Calu3 (cell line): ENCODE measurements at regions not wholly inside any gene's neighbourhood (a gene's known extent, or its start where the extent isn't known, plus 50 kb on each side); places are given as distances from the start of the nearest gene placed in this dataset.

ENCODE experiments used
- BruUV-seq: library from RNA; stranded (reverse); fragments of 400-500 nt; replicated peaks from 2 replicates; lab custom pipeline; 2021; lab: Mats Ljungman, UMichigan
- CTCF ChIA-PET: fragments of 300-600 bp; sonication (Branson Sonifier 250); formaldehyde crosslinking; loops from one replicate; lab custom pipeline; 2022; ENCODE audit warnings: antibody characterized with exemption; lab: Charles Lee
- DNase-seq: peaks from one replicate; pipeline ENCODE4 v3.0.0; 2022
- H3K27ac Mint-ChIP-seq: one replicate; pipeline ENCODE4 v1.8.0; 2022; ENCODE audit warnings: mixed read lengths; ENCODE audit not compliant: unreplicated experiment
- H3K27me3 Mint-ChIP-seq: one replicate; pipeline ENCODE4 v1.8.0; 2022; ENCODE audit warnings: mixed read lengths; ENCODE audit not compliant: unreplicated experiment
- H3K36me3 Mint-ChIP-seq: one replicate; pipeline ENCODE4 v1.8.0; 2022; ENCODE audit warnings: mild to moderate bottlenecking, moderate library complexity, mixed read lengths; ENCODE audit not compliant: insufficient read depth, unreplicated experiment
- H3K4me1 Mint-ChIP-seq: one replicate; pipeline ENCODE4 v1.8.0; 2022; ENCODE audit warnings: mild to moderate bottlenecking, low read depth, mixed read lengths; ENCODE audit not compliant: unreplicated experiment
- H3K4me3 Mint-ChIP-seq: one replicate; pipeline ENCODE4 v1.8.0; 2022; ENCODE audit warnings: mild to moderate bottlenecking, low read depth, moderate library complexity, mixed read lengths; ENCODE audit not compliant: unreplicated experiment
- H3K9me3 Mint-ChIP-seq: one replicate; pipeline ENCODE4 v1.8.0; 2022; ENCODE audit warnings: low read depth, mixed read lengths; ENCODE audit not compliant: unreplicated experiment
- intact Hi-C: fragments of 100-400 bp; cut with micrococcal nuclease; formaldehyde crosslinking; loops from one replicate; pipeline ENCODE4 v1.10.0; 2022; ENCODE audit not compliant: unreplicated experiment
- TF ChIP-seq, protein P1 (sequence below): fragments of 200-600 bp; IDR thresholded peaks from one replicate; pipeline ENCODE4 v1.8.0; 2022; ENCODE audit warnings: antibody characterized with exemption; ENCODE audit not compliant: unreplicated experiment

DNA sequence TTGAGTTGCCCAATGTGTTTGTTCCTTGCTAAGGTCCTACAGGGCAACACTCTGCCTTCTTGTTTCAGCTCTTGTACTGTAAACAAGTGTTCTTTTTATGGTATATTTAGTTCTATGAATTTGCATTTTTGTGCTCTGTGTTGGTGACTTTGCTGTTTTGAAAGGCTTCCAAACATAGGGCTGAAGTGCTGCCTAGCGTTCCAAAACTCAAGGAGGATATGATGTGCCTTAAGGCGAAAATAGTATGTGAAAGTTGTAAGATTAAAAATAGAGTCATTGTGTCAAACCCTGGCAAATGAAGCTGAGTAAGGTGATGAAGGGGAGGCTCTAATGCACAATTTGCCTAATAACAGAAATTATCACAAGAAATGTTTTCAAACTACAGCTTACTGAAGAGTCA lies 372.7 kb upstream of the TOM1L1 start:
- no TSS peak for BruUV-seq
- DNase-seq: no peak
- TF ChIP-seq, protein P1, sequence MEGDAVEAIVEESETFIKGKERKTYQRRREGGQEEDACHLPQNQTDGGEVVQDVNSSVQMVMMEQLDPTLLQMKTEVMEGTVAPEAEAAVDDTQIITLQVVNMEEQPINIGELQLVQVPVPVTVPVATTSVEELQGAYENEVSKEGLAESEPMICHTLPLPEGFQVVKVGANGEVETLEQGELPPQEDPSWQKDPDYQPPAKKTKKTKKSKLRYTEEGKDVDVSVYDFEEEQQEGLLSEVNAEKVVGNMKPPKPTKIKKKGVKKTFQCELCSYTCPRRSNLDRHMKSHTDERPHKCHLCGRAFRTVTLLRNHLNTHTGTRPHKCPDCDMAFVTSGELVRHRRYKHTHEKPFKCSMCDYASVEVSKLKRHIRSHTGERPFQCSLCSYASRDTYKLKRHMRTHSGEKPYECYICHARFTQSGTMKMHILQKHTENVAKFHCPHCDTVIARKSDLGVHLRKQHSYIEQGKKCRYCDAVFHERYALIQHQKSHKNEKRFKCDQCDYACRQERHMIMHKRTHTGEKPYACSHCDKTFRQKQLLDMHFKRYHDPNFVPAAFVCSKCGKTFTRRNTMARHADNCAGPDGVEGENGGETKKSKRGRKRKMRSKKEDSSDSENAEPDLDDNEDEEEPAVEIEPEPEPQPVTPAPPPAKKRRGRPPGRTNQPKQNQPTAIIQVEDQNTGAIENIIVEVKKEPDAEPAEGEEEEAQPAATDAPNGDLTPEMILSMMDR: no peak
- peaks cover 3% of the 10 kb centered on the region for H3K9me3 Mint-ChIP-seq
- CTCF ChIA-PET: no interaction called here
- intact Hi-C loops: no loop called here
- H3K4me1 Mint-ChIP-seq: no peaks in the 10 kb centered on the region
- H3K36me3 Mint-ChIP-seq: no peaks in the 10 kb centered on the region
- no peak overlapping the region for H3K27ac Mint-ChIP-seq
- no peak overlapping the region for H3K4me3 Mint-ChIP-seq
- H3K27me3 Mint-ChIP-seq: no peaks in the 10 kb centered on the region

DNA sequence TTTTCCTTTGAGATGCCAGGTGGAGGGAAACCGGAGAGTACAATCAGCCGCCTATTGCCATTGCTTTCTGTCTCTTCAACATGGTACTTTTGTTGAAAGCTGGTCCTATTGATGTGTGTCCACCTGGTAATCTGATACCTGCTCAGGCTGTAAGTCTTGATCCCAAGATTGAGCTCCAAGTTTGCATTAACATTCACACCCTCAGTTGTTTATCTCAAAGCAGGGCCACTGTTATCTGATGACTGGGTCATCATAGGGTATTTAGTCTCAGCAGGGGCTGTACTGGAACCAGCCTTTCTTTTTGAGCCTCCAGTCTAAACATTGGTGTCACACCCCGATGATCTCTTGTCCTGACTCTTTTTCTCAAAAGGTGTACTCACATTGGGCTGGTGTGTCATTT lies 370.3 kb upstream of the TOM1L1 start:
- no TSS peak for BruUV-seq
- H3K4me3 Mint-ChIP-seq: no peak overlapping the region
- no peak for DNase-seq
- intact Hi-C loops: no loop called here
- TF ChIP-seq, protein P1: no peak
- H3K4me1 Mint-ChIP-seq: no peaks in the 10 kb centered on the region
- CTCF ChIA-PET: no interaction called here
- H3K9me3 Mint-ChIP-seq: peaks cover 2% of the 10 kb centered on the region
- H3K27me3 Mint-ChIP-seq: no peaks in the 10 kb centered on the region
- H3K27ac Mint-ChIP-seq: no peak overlapping the region
- no peaks in the 10 kb centered on the region for H3K36me3 Mint-ChIP-seq

DNA sequence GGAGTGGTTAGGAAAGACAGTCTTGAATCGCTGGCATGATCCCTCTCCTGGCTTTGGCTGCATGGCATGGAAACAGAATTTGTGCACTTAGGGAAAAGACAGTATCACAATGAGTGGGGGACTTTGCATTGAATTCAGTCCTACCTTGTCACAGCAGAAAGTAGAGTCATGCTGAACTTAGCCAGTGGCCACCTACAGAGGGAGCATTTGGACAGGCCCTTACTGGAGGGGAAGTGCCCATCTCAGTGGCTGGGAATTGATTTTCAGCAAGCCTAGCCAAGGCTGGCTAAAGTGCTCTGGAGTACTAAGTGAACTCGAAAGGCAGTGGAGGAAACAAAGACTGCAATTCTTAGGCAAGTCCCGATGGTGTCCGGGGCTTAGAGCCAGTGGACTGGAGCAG lies 364.3 kb upstream of the TOM1L1 start:
- CTCF ChIA-PET: no interaction called here
- no peaks in the 10 kb centered on the region for H3K36me3 Mint-ChIP-seq
- H3K4me3 Mint-ChIP-seq: no peak overlapping the region
- intact Hi-C loops: no loop called here
- no peak for DNase-seq
- TF ChIP-seq, protein P1: no peak
- H3K27ac Mint-ChIP-seq: no peak overlapping the region
- no peaks in the 10 kb centered on the region for H3K4me1 Mint-ChIP-seq
- no peaks in the 10 kb centered on the region for H3K27me3 Mint-ChIP-seq
- H3K9me3 Mint-ChIP-seq: peaks cover 9% of the 10 kb centered on the region
- BruUV-seq: no TSS peak

DNA sequence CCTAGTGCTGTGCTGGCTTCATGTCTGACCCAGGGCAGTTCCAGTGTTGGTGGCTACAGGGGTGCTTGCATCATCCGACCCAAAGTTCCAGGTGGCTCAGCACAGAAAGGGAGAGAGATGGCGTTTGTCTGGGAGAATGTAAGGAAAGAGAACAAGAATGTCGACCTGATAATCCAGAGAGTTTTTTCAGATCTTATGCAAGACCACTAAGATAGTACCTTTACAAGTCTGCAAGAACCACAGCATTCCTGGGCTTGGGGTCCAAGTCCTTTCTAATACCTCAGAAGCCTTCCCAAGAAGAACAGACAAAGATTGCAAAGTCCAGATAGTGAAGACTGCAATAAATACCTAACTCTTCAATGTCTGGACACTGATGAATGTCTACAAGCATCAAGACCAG lies 363.0 kb upstream of the TOM1L1 start:
- intact Hi-C loops: no loop called here
- Mint-ChIP-seq H3K27ac (no peak overlapping the region), H3K4me1 (no peaks in the 10 kb centered on the region), H3K4me3 (no peak overlapping the region), H3K9me3 (peaks cover 15% of the 10 kb centered on the region), H3K36me3 (no peaks in the 10 kb centered on the region), H3K27me3 (no peaks in the 10 kb centered on the region)
- DNase-seq: no peak
- BruUV-seq: no TSS peak
- CTCF ChIA-PET: no interaction called here
- TF ChIP-seq, protein P1: no peak
